NCI-H2196 treated with DMSO at 0.1 percent for 48 hours (cell line): ENCODE measurements at regions not wholly inside any gene's neighbourhood (a gene's known extent, or its start where the extent isn't known, plus 50 kb on each side); places are given as distances from the start of the nearest gene placed in this dataset.

Source experiments
- DNase-seq: peaks from one replicate; lab custom pipeline; 2025; ENCODE audit not compliant: unreplicated experiment; lab: John Stamatoyannopoulos, UW

- no peak for DNase-seq
Observed at GRCh38 chr6:103983860-103984259, 875.9 kb downstream of the HACE1 start.

- DNase-seq, result no peak
Observed at GRCh38 chr6:103983011-103983410, 876.7 kb downstream of the HACE1 start.

- no peak for DNase-seq
Observed at GRCh38 chr6:103982574-103982973, 877.1 kb downstream of the HACE1 start.

GRCh38 chr6:103979308-103979707 lies 880.4 kb downstream of the HACE1 start:
- no peak for DNase-seq

GRCh38 chr6:103937389-103937788 lies 922.3 kb downstream of the HACE1 start:
- no peak for DNase-seq

- DNase-seq, result no peak
Observed at GRCh38 chr6:103925317-103925716, 934.4 kb downstream of the HACE1 start.

- DNase-seq, result no peak
Observed at GRCh38 chr6:103910018-103910417, 949.7 kb downstream of the HACE1 start.

GRCh38 chr6:103908898-103909297 lies 950.8 kb downstream of the HACE1 start:
- DNase-seq, result no peak

GRCh38 chr6:103895136-103895535 lies 964.6 kb downstream of the HACE1 start:
- DNase-seq, result no peak

GRCh38 chr6:103893141-103893581 lies 966.6 kb downstream of the HACE1 start:
- DNase-seq, result no peak

GRCh38 chr6:103886951-103887350 lies 972.8 kb downstream of the HACE1 start:
- no peak for DNase-seq

GRCh38 chr6:103885446-103885845 lies 974.3 kb downstream of the HACE1 start:
- DNase-seq, result no peak

- DNase-seq, result no peak
Observed at GRCh38 chr6:103879800-103880199, 979.9 kb downstream of the HACE1 start.

- DNase-seq, result no peak
Observed at GRCh38 chr6:103875221-103875620, 984.5 kb downstream of the HACE1 start.

- no peak for DNase-seq
Observed at GRCh38 chr6:103874575-103874974, 985.1 kb downstream of the HACE1 start.

GRCh38 chr6:103872678-103873077 lies 987.0 kb downstream of the HACE1 start:
- DNase-seq, result no peak

- DNase-seq, result no peak
Observed at GRCh38 chr6:103872233-103872632, 987.5 kb downstream of the HACE1 start.

- DNase-seq, result no peak
Observed at GRCh38 chr6:103870970-103871369, 988.7 kb downstream of the HACE1 start.

GRCh38 chr6:103862297-103862696 lies 997.4 kb downstream of the HACE1 start:
- DNase-seq, result no peak

- DNase-seq, result no peak
Observed at GRCh38 chr6:103858003-103858402, 1001.7 kb downstream of the HACE1 start.

GRCh38 chr6:103855750-103856149 lies 1004.0 kb downstream of the HACE1 start:
- DNase-seq, result no peak

GRCh38 chr6:103854059-103854458 lies 1005.7 kb downstream of the HACE1 start:
- DNase-seq, result no peak

- DNase-seq, result no peak
Observed at GRCh38 chr6:103838457-103838856, 1021.3 kb downstream of the HACE1 start.

- DNase-seq, result no peak
Observed at GRCh38 chr6:103826209-103826608, 1033.5 kb downstream of the HACE1 start.
